ENCODE measurements at regions not wholly inside any gene's neighbourhood (a gene's known extent, or its start where the extent isn't known, plus 50 kb on each side); places are given as distances from the start of the nearest gene placed in this dataset.

DNA sequence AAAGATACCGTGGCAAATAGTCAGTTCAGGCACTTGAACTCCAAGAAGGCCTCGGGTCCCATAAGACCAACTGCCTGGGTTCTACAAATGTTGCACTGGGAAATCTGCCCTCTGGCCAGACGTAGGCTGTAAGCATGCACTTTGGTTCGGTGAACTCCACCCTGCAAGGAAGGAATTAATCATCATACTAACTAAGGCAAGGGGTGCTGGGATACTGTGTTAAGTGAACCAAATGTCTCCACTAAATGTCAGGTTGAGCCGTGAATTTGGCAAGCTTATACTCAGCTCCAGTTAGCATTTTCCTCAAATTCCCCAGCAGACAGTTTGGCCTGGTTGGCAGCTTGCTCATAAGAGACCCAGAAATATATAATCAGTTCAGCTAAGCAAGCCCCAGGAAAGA lies 385.9 kb downstream of the GPATCH2 start:
- H3K4me1 ChIP-seq (ENCODE audit: insufficient read depth, low read length) = no peaks in the 10 kb centered on the region
- no peak for TF ChIP-seq EZH2 (IDR thresholded peaks at IDR 0.05; ENCODE audit: insufficient read depth, low read length)
- TF ChIP-seq, protein P1, sequence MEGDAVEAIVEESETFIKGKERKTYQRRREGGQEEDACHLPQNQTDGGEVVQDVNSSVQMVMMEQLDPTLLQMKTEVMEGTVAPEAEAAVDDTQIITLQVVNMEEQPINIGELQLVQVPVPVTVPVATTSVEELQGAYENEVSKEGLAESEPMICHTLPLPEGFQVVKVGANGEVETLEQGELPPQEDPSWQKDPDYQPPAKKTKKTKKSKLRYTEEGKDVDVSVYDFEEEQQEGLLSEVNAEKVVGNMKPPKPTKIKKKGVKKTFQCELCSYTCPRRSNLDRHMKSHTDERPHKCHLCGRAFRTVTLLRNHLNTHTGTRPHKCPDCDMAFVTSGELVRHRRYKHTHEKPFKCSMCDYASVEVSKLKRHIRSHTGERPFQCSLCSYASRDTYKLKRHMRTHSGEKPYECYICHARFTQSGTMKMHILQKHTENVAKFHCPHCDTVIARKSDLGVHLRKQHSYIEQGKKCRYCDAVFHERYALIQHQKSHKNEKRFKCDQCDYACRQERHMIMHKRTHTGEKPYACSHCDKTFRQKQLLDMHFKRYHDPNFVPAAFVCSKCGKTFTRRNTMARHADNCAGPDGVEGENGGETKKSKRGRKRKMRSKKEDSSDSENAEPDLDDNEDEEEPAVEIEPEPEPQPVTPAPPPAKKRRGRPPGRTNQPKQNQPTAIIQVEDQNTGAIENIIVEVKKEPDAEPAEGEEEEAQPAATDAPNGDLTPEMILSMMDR (IDR thresholded peaks at IDR 0.05; ENCODE audit: insufficient read depth, low read depth, low read length) = no peak
- H3K27me3 Mint-ChIP-seq (ENCODE audit: low read depth, unreplicated experiment) = peaks cover 4% of the 10 kb centered on the region
- no peaks in the 10 kb centered on the region for H3K9me3 ChIP-seq (ENCODE audit: insufficient read depth, low read depth, low read length)
- H3K27ac ChIP-seq (ENCODE audit: low read depth, low read length) = no peak overlapping the region
- no peaks in the 10 kb centered on the region for H3K27me3 ChIP-seq (ENCODE audit: insufficient read depth, low read length)
- H2AFZ ChIP-seq (ENCODE audit: low read depth, low read length) = no peak overlapping the region
- no peaks in the 10 kb centered on the region for H3K9me3 Mint-ChIP-seq (ENCODE audit: unreplicated experiment)
- H4K20me1 ChIP-seq (ENCODE audit: insufficient read depth, low read length) = no peaks in the 10 kb centered on the region
- H3K79me2 ChIP-seq (ENCODE audit: insufficient read depth, low read length) = no peaks in the 10 kb centered on the region
- DNase-seq (ENCODE audit: low read depth) (no peak), FAIRE-seq (no peak)
- no peaks in the 10 kb centered on the region for H3K36me3 ChIP-seq (ENCODE audit: insufficient read depth, low read length)
- no peak overlapping the region for H3K4me2 ChIP-seq (ENCODE audit: low read length)
- no peak overlapping the region for H3K9ac ChIP-seq (ENCODE audit: low read length)
- H3K36me3 Mint-ChIP-seq (ENCODE audit: low read depth, unreplicated experiment) = no peaks in the 10 kb centered on the region
- no peak overlapping the region for H3K27ac Mint-ChIP-seq (ENCODE audit: unreplicated experiment)
- H3K4me3 Mint-ChIP-seq (ENCODE audit: unreplicated experiment) = no peak overlapping the region
- H3K4me1 Mint-ChIP-seq (ENCODE audit: low read depth, unreplicated experiment) = no peaks in the 10 kb centered on the region
- no peak overlapping the region for H3K4me3 ChIP-seq (ENCODE audit: insufficient read depth, low read depth, low read length)

DNA sequence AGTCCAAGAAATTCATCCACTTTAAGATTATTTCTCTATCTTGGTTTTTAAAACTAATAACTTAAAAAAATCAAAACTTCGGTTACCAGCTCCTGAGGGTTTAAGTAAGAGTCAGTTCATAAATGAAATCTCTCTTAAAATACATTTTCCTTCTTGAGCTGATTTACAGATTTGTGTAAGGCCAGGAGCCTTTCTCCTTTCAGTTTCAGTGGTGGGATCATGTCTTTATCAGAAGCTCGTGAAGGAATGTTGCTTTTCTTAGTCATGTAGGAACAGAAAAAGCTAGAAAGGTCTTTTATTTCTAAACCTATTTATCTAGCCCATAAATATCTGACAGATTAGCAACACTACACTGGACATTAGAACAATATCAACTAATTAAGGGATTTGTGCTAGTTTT lies 390.2 kb downstream of the GPATCH2 start:
- H3K4me1 ChIP-seq (ENCODE audit: insufficient read depth, low read length) = no peaks in the 10 kb centered on the region
- Mint-ChIP-seq H3K36me3 (ENCODE audit: low read depth, unreplicated experiment) (no peaks in the 10 kb centered on the region), H3K27me3 (ENCODE audit: low read depth, unreplicated experiment) (peaks cover 4% of the 10 kb centered on the region), H3K27ac (ENCODE audit: unreplicated experiment) (no peak overlapping the region), H3K4me1 (ENCODE audit: low read depth, unreplicated experiment) (no peaks in the 10 kb centered on the region), H3K4me3 (ENCODE audit: unreplicated experiment) (no peak overlapping the region), H3K9me3 (ENCODE audit: unreplicated experiment) (no peaks in the 10 kb centered on the region)
- DNase-seq (ENCODE audit: low read depth) = no peak
- no peak overlapping the region for H3K4me2 ChIP-seq (ENCODE audit: low read length)
- no peak overlapping the region for H3K9ac ChIP-seq (ENCODE audit: low read length)
- FAIRE-seq = no peak
- H3K27ac ChIP-seq (ENCODE audit: low read depth, low read length) = no peak overlapping the region
- no peaks in the 10 kb centered on the region for H4K20me1 ChIP-seq (ENCODE audit: insufficient read depth, low read length)
- no peaks in the 10 kb centered on the region for H3K27me3 ChIP-seq (ENCODE audit: insufficient read depth, low read length)
- H3K36me3 ChIP-seq (ENCODE audit: insufficient read depth, low read length) = no peaks in the 10 kb centered on the region
- no peak overlapping the region for H2AFZ ChIP-seq (ENCODE audit: low read depth, low read length)
- no peaks in the 10 kb centered on the region for H3K9me3 ChIP-seq (ENCODE audit: insufficient read depth, low read depth, low read length)
- no peaks in the 10 kb centered on the region for H3K79me2 ChIP-seq (ENCODE audit: insufficient read depth, low read length)
- TF ChIP-seq EZH2 (IDR thresholded peaks at IDR 0.05; ENCODE audit: insufficient read depth, low read length) = no peak
- TF ChIP-seq, protein P1 (IDR thresholded peaks at IDR 0.05; ENCODE audit: insufficient read depth, low read depth, low read length) = no peak
- H3K4me3 ChIP-seq (ENCODE audit: insufficient read depth, low read depth, low read length) = no peak overlapping the region

DNA sequence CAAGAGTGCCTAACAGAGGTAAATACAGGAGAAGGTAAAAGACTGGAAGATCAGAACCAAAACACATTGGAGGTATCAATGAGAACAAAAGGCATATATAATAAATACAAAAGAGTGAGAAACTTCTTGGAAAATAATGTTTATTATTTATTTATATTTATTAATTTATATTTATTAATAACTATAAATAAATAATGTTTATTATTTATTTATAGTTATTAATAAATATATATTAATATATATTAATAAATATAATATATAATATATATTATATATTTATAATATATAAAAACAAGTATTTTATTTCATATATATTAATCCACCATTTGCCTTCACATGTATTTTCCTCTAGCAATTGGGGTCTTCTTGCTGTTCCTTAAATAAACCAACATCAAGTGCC lies 391.9 kb downstream of the GPATCH2 start:
- Histone ChIP-seq H3K4me2 (ENCODE audit: low read length) (no peak overlapping the region), H3K79me2 (ENCODE audit: insufficient read depth, low read length) (no peaks in the 10 kb centered on the region), H3K4me3 (ENCODE audit: insufficient read depth, low read depth, low read length) (no peak overlapping the region), H3K9me3 (ENCODE audit: insufficient read depth, low read depth, low read length) (no peaks in the 10 kb centered on the region), H3K4me1 (ENCODE audit: insufficient read depth, low read length) (no peaks in the 10 kb centered on the region), H4K20me1 (ENCODE audit: insufficient read depth, low read length) (no peaks in the 10 kb centered on the region), H3K27ac (ENCODE audit: low read depth, low read length) (no peak overlapping the region), H3K27me3 (ENCODE audit: insufficient read depth, low read length) (no peaks in the 10 kb centered on the region), H3K9ac (ENCODE audit: low read length) (no peak overlapping the region), H3K36me3 (ENCODE audit: insufficient read depth, low read length) (no peaks in the 10 kb centered on the region), H2AFZ (ENCODE audit: low read depth, low read length) (no peak overlapping the region)
- Mint-ChIP-seq H3K9me3 (ENCODE audit: unreplicated experiment) (no peaks in the 10 kb centered on the region), H3K4me3 (ENCODE audit: unreplicated experiment) (no peak overlapping the region), H3K27ac (ENCODE audit: unreplicated experiment) (no peak overlapping the region), H3K36me3 (ENCODE audit: low read depth, unreplicated experiment) (no peaks in the 10 kb centered on the region), H3K27me3 (ENCODE audit: low read depth, unreplicated experiment) (peaks cover 4% of the 10 kb centered on the region), H3K4me1 (ENCODE audit: low read depth, unreplicated experiment) (no peaks in the 10 kb centered on the region)
- TF ChIP-seq, protein P1 (IDR thresholded peaks at IDR 0.05; ENCODE audit: insufficient read depth, low read depth, low read length) = no peak
- no peak for TF ChIP-seq EZH2 (IDR thresholded peaks at IDR 0.05; ENCODE audit: insufficient read depth, low read length)
- no peak for FAIRE-seq
- no peak for DNase-seq (ENCODE audit: low read depth)
